ENCODE measurements at regions not wholly inside any gene's neighbourhood (a gene's known extent, or its start where the extent isn't known, plus 50 kb on each side); places are given as distances from the start of the nearest gene placed in this dataset.

GRCh38 chr15:31272558-31273257 is 53.9 kb upstream of the KLF13 start:
- TF ChIP-seq, protein P1, sequence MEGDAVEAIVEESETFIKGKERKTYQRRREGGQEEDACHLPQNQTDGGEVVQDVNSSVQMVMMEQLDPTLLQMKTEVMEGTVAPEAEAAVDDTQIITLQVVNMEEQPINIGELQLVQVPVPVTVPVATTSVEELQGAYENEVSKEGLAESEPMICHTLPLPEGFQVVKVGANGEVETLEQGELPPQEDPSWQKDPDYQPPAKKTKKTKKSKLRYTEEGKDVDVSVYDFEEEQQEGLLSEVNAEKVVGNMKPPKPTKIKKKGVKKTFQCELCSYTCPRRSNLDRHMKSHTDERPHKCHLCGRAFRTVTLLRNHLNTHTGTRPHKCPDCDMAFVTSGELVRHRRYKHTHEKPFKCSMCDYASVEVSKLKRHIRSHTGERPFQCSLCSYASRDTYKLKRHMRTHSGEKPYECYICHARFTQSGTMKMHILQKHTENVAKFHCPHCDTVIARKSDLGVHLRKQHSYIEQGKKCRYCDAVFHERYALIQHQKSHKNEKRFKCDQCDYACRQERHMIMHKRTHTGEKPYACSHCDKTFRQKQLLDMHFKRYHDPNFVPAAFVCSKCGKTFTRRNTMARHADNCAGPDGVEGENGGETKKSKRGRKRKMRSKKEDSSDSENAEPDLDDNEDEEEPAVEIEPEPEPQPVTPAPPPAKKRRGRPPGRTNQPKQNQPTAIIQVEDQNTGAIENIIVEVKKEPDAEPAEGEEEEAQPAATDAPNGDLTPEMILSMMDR (IDR thresholded peaks at IDR 0.05) = no peak
- TF ChIP-seq, protein P2, sequence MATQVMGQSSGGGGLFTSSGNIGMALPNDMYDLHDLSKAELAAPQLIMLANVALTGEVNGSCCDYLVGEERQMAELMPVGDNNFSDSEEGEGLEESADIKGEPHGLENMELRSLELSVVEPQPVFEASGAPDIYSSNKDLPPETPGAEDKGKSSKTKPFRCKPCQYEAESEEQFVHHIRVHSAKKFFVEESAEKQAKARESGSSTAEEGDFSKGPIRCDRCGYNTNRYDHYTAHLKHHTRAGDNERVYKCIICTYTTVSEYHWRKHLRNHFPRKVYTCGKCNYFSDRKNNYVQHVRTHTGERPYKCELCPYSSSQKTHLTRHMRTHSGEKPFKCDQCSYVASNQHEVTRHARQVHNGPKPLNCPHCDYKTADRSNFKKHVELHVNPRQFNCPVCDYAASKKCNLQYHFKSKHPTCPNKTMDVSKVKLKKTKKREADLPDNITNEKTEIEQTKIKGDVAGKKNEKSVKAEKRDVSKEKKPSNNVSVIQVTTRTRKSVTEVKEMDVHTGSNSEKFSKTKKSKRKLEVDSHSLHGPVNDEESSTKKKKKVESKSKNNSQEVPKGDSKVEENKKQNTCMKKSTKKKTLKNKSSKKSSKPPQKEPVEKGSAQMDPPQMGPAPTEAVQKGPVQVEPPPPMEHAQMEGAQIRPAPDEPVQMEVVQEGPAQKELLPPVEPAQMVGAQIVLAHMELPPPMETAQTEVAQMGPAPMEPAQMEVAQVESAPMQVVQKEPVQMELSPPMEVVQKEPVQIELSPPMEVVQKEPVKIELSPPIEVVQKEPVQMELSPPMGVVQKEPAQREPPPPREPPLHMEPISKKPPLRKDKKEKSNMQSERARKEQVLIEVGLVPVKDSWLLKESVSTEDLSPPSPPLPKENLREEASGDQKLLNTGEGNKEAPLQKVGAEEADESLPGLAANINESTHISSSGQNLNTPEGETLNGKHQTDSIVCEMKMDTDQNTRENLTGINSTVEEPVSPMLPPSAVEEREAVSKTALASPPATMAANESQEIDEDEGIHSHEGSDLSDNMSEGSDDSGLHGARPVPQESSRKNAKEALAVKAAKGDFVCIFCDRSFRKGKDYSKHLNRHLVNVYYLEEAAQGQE (IDR thresholded peaks at IDR 0.05; ENCODE audit: insufficient read depth in 1 of 2, low read depth in 2 of 2, low read length in 1 of 2) = no peak
- no peak for TF ChIP-seq POLR2AphosphoS5 (IDR thresholded peaks at IDR 0.05; ENCODE audit: low read depth, low read length)
- no peak for TF ChIP-seq SIN3A (IDR thresholded peaks at IDR 0.05; ENCODE audit: borderline replicate concordance, insufficient read depth, low read depth, low read length)
- TF ChIP-seq TCF7L2 (IDR thresholded peaks at IDR 0.05; ENCODE audit: low read depth, low read length) = no peak

All from Panc1 (cell line).